GM18873 (cell line): ENCODE measurements at regions not wholly inside any gene's neighbourhood (a gene's known extent, or its start where the extent isn't known, plus 50 kb on each side); places are given as distances from the start of the nearest gene placed in this dataset.
"Not testable (repeated sequence)": the region's sequence is repeated elsewhere in the genome, so short reads cannot be mapped to it uniquely, and the experiment has no call there.

Experiments
- ATAC-seq: cut with Tn5 transposase; IDR thresholded peaks from one replicate; pipeline ENCODE4 v1.9.1; 2021; ENCODE audit warnings: mild to moderate bottlenecking, moderate library complexity, moderate number of reproducible peaks; ENCODE audit not compliant: unreplicated experiment, low FRiP score

DNA sequence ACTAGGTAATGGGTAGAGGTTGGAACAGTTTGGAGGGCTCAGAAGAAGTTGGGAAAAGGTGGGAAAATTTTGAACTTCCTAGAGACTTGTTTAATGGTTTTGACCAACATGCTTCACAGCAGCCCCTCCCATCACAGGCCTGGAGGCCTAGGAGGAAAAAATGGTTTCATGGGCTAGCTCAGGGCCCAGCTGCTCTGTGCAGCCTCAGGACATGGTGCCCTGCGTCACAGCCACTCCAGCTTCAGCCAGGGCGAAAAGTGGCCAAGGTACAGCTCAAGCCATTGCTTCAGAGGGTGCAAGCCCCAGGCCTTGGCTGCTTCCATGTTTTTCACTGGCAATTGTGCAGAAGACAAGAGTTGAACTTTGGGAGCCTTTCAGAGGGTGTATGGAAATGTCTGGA is 453.7 kb downstream of the LRRC70 start:
- no peak for ATAC-seq

DNA sequence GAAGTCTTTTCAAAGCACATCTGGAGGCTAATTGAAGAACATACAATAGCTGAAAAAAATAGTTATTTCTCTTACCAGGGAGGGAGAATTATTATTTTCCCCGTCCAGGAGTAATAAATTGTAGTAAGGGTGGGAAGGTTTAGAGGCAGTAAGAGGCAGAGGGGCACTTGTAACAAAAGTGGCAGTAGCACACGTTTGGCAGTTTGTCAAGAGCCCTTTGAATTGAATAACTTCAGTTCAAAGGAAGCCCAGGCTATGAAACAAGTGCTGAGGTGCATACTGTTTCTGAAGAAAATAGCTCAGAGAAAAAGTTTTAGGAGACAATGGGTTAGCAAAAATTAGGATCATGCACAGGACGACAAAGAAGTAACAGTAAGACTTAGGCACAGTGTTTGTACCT is 451.3 kb downstream of the LRRC70 start:
- ATAC-seq = no peak

DNA sequence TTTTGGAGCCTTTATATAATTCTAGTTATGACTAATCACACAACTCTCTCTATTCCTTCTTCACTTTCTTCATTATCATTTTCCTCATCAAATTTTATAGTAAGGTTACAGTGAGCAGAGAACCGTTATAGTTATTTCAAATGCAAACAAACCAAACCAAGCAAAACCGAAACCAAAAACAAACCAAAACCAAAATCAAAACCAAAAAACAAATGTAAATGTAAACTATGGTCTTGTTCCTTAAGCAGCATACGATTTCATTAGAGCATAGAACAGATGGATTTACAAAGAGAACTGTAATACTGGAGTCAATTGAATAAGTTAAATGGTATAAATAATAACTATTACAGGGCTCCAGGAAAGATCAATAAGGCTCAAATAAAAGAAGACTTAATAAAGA is 447.1 kb downstream of the LRRC70 start:
- ATAC-seq = no peak

DNA sequence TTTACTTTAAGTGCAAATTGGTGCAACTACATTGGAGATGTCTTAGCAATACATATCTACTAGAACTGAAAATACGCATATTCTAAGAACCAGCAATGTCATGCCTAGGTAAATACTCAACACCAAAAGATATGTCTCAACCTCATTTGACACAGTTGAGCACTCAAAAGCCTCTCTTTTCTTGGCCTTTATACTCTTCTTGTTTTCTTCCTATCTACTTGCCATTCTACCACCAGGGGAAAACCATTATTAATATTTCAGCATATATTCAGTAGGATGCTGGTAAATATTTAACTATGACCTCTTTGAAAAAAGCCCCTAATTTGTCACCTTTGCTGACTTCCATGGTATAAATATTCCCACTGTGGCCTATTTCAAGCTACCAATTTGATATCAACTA is 443.8 kb downstream of the LRRC70 start:
- peak; percentile 52 for ATAC-seq

DNA sequence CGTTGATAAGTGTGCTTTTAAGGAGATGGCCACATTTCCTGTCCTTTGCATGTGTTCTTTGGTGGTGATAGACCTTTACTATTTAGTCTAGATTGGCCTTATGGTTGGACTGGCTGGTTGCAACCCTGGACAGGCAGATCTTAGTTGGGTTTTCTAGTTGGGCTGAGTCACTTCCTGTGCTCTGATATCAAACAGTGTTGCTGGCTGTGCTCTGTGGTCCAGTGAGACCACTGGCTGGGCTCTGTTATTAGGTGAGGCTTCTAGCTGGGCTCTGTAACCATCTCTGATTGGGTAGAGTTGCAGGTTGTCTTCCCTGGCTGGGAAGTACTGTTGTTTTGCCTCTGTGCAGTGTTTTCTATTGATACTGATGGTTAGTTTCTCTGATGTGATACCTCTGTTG is 432.5 kb downstream of the LRRC70 start:
- no peak for ATAC-seq

DNA sequence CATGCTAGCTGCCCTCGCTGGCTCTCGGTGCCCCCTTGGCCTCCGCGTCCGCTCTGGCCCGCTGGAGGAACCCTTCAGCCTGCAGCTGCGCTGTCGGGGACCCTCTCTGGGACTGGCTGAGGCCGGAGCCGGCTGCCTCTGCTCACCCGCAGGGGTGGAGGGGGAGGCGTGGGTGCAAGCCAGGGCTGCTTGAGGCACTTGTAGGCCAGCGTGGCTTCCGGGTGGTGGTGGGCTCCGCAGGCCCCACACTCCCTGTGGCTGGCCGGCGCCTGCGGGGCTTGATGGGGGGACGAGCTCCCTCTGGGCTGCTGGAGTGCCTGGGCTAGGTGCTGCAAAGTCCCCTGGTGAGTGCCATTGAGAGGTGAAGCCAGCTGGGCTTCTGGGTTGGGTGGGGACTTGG is 429.6 kb downstream of the LRRC70 start:
- no peak for ATAC-seq

DNA sequence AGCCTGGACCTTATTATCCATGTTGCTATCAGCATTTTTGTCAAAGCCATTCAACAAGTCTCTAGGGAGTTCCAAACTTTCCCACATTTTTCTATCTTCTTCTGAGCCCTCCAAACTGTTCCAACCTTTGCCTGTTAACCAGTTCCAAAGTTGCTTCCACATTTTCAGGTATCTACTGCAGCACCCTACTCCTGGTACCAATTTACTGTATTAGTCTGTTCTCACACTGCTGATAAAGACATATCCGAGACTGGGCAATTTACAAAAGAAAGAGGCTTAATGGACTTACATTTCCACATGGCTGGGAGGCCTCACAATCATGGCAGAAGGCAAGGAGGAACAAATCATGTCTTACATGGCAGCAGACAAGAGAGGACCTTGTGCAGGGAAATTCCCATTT is 416.2 kb downstream of the LRRC70 start:
- not testable (repeated sequence) for ATAC-seq

DNA sequence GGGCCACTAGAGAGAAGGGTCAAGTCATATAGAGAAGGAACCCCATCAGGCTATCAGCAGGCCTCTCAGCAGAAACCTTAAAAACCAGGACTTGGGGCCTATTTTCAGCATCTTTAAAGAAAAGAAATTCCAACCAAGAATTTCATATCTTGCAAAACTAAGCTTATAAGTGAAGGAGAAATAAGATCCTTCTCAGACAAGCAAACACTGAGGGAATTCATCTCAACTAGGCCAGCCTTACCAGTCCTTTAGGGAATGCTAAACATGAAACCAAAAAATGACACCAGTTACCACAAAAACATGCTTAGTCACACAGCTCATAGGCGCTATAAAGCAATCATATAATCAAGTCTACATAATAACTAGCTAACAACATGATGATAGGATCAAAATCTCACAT is 407.1 kb downstream of the LRRC70 start:
- ATAC-seq = no peak

DNA sequence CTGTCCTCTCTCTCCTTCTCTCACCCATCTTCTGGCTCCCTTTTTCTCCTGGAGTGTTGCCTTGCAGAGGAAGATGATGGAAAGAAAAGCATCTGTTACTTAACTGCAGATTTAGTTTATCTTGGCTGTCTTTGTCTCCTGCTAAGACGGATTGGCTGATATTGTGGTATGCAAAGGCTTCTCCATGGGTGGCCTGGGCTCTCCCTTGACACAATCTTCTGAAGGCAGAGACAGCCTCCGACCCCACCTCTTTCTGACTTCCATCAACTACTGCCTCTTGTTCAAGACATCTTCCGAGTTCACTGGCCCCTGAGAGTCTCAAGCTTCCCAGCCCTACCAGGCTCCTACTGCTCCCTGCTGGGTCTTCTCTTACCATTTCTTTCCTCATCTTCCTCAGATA is 403.7 kb downstream of the LRRC70 start:
- ATAC-seq = no peak

DNA sequence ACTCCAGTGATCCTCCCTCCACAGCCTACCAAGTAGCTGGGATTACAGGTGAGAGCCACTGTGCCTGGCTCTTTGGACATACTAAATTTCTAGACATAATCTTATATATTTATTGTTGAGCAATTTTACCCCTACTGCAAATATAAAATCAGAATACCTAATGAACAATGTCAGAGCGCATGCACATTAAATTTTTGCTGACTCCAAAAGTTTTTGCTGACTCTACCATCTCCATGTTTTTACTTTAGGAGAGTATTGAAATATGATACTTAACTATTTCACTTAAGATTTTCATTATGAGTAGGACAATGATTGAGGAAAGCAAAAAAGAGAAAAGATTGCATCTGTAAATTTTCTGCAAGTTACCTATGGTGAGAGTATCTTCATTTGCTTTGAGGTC is 402.3 kb downstream of the LRRC70 start:
- no peak for ATAC-seq

DNA sequence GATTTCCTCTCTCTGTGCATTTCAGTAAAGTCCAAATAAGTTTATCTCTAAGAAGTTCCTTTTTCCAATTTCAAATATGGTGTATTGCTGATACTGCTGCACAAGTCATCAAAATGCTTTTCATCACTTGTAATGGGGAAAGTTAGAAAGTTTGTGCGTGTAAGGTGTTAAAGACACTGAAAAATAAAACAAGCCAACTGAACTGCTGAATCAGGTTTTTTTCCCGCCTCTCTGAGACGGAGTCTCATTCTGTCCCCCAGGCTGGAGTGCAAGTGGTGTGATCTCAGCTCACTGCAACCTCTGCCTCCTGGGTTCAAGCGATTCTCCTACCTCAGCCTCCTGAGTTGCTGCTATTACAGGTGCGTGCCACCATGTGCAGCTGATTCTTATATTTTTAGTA is 400.9 kb downstream of the LRRC70 start:
- ATAC-seq = no peak

DNA sequence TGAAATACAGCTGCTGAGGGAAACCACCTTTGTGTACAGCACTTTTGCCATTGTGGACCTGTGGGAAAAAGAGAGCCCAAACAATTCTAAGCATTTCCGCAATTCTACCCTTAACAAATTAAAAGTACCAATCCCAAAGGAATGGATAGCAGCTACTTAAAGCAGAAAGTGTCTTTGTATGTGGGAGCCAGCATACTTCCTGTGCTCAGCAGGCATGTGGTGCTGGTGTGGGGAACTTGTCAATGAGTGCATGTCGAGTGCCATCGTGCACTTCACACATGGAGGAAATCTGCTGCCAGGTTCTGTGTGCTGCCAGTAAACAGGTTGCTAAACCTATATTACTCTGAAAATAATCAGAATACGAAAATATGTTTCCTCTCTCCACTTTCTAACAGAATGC is 399.0 kb downstream of the LRRC70 start:
- ATAC-seq = no peak

DNA sequence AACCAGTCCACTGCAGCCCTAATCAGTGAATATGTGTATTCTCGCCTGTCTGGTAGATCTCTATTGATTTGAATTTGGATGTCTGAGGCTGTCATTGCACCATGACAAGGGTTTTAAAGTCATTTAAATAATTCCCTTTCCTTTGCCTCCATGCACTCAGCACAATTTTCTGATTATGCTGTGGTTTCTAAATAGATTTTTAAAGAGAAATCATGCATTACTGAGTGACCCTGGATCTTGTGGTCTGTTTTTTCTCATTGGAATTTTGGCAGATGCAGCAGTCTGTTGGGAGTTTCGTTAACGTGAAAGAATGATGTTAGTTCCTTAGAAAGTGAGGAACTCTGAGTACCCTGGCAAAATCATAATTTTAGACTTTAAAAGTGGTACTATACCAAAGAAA is 396.0 kb downstream of the LRRC70 start:
- ATAC-seq = no peak

DNA sequence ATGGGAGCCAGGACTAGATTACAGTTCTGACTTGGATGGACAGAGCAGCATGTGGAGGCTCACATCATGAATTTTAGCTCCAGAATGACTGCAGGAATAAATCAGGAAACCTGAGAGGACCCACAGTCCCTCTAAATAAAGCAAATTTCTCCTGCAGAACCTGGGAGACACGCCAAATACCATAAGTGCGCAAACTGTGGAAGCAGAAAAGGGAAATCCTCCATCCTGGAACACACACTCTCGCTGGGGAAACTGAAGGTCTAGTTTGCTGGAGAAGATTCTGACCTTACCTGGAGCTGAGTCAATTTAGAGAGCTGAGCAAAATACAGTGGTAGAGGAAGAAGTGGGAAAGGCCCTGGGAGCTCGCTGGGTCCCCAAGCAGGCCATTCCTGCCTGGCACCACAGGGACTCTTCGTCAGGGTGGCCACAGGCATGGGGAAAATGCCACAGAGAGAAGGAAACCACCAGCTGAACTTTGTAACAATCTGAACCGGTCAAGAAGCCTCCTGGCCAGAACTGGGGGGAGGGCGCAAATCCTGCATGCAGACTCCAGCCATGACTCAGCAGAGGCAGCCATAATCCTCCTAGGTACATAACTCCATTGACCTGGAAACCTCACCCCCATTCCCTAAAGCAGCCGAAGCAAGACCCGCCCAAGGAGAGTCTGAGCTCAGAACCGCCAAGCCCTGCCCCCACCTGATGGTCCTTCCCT is 390.9 kb downstream of the LRRC70 start:
- ATAC-seq = no peak

DNA sequence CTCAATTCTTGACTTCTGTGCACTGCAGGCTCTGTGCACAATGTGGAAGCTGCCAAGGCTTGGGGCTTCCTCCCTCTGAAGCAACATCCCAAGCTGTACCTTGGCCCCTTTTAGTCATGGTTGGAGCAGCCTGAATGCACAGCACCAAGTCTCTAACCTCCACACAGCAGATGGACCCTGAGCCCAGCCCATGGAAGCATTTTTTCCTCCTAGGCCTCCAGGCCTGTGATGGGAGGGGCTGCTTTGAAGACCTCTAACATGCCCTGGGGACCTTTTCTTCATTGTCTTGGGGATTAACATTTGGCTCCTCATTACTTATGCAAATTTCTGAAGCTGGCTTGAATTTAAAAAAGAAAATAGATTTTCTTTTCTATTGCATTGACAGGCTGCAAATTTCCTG is 385.8 kb downstream of the LRRC70 start:
- ATAC-seq = no peak

DNA sequence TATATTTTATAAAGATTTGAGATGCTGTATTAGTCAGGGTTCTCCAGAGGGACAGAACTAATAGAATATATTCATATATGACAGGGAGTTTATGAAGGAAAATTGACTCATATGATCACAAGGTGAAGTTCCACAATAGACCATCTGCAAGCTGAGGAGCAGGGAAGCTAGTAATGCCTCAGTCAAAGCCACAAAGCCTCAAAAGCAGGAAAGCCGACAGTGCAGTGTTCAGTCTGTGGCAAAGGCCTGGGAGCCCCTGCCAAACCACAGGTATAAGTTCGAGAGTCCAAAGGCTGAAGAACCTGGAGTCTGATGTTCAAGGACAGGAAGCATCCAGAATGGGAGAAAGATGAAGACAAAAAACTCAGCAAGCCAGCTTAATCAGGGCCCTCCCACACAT is 382.2 kb downstream of the LRRC70 start:
- no peak for ATAC-seq

DNA sequence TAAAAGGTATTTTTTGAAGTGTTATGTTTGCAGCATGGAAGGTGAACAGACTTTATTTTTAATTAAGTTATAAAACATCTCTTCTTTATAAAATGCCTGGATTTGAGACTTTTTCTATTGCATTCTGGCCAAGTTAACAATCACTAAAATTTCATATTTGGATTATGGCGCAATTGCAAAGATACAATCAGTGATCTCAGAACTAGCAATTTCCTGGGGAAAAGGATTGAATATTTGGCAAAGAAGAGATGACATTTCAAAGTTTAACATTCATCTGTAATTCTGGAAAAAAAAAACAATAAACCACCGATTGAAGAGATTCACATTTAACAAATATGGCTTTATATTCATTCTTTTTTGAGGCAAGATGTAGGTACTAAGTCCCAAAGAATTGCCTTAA is 378.0 kb downstream of the LRRC70 start:
- ATAC-seq = no peak

DNA sequence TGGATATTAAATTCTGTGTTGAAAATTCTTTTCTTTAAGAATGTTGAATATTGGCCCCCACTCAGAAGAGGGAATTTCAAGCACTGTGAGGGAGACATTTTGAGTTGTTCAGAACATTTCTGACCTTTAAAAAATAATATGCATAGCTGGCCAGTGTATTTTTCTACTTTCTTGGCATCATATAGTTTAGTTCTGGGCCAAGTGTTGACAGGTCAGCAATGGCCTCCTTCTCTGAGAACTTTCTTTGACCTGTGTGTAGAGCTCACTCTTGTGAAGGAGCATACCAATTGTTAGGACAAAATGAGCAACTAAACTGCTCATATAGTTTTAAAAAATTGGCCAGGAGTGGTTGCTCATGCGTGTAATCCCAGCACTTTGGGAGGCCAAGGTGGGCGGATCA is 376.0 kb downstream of the LRRC70 start:
- no peak for ATAC-seq

DNA sequence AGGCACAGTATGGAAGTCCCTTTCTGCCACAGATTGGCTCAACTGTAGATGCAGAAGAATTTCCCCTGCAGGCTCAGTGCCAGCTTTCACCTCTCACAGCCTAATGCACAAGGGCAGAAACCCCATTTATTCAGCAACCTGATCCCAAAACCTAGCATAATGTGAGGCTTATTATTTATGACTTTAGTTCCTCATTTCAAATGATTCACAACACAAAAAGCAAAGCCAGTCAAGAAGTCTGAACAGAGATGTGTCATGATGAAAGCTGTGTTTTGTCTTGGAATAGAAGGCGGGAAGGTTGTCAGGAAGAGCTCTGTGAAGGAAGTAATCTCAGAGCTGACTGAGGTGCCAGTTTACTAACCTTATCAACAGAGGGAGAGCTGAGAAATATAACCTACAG is 369.7 kb downstream of the LRRC70 start:
- ATAC-seq = no peak

DNA sequence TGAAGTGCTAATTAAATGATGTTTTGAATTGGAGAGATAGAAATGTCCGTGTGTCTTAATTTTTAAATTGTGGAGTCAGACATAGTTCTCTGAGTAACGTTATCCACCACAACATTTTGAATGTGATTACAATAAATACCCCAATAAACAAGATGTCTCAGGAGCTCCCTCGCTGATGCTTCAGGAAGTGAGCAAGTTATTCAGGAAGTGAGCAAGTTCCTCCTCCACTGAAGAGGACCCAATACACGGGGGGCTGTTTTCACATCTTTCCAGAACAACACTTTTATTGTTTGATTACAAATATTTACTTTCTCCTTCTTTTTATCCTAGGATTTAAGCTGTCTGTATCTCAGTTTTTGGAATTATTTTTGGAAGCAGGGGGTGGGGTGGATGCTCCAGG is 363.8 kb downstream of the LRRC70 start:
- no peak for ATAC-seq

DNA sequence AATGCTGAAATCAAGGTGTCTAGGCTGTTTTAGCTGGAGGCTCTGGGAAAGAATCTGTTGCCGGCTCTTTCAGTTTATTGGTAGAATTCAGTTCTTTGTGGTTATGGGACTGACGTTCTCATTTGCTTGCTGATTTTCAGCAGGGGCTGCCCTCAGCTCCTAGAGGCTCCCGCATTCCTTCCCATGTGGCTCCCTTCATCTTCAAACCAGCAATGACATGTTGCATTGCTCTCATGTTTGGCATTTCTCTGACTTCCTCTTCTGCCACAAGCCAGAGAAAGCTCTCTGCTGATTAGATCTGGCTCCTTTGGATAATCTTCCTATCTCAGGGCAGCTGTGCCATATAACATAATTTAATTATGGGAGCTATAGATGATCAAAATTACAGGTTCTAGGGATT is 360.3 kb downstream of the LRRC70 start:
- ATAC-seq = no peak

DNA sequence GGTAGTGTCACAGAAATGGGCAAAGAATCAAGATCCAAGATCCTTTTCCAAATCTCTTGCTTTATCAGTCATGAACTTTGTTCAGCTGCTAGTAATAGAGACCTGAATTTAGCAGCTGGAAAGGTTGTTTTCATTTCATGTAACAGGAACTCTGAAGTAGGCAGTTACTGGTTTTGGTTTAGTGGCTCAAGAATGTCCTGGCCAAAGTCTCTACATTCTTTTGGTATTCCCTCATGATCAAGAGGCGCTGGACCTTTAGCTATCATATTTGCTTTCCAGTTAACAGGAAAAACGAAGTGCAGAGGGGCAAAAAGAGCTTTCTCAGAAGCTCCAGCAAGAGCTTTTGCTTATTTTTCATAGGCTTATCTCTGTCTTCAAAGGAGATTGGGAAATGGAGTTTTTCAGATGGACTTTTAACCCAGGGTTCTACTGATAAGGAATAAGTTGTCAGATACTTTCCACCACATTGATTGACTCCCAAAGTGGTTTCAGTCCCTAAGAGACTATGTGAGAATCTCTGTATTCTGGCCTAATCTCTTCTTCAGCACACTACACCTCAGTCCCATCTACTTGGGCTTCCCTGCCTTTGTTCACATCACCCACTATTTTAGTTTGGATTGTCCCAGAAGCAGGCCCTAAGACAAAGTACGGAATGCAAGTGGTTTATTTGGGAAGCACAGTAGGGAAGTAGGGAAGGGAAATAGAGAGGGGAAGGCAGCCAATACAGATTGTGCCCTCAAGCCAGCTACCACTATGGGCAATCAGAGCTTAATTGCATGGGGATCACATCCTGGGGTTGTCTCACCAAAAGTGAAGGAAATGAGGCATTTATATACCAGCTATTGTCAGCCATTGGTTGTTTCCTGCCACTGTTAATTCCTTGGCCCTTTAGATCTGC is 359.3 kb downstream of the LRRC70 start:
- no peak for ATAC-seq
